HG03432 (cell line): ENCODE measurements at regions not wholly inside any gene's neighbourhood (a gene's known extent, or its start where the extent isn't known, plus 50 kb on each side); places are given as distances from the start of the nearest gene placed in this dataset.
"Not testable (repeated sequence)": the region's sequence is repeated elsewhere in the genome, so short reads cannot be mapped to it uniquely, and the experiment has no call there.

Experiments
- ATAC-seq: cut with Tn5 transposase; IDR thresholded peaks from one replicate; pipeline ENCODE4 v1.9.1; 2021; ENCODE audit warnings: mild to moderate bottlenecking, moderate library complexity; ENCODE audit not compliant: unreplicated experiment

DNA sequence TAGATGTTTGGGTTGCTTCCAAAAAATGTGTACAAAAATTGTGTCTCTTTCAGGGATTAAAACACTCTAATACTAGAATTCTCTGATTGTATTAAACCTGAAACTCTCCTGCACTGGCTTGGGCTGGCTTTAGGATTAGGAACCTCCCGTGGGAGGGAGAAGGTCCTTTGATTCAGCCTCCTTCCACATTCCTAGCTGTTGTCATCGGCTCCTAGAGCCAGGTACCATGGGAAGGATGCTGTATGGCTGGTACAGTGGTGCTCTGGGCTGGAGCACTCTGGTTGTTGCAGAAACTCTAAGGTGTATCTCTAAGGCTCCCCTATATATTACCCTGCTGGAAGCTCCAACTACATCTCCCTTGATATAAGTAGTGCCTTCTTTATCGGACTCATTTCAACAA is 245.2 kb upstream of the FOXK1 start:
- no peak for ATAC-seq

DNA sequence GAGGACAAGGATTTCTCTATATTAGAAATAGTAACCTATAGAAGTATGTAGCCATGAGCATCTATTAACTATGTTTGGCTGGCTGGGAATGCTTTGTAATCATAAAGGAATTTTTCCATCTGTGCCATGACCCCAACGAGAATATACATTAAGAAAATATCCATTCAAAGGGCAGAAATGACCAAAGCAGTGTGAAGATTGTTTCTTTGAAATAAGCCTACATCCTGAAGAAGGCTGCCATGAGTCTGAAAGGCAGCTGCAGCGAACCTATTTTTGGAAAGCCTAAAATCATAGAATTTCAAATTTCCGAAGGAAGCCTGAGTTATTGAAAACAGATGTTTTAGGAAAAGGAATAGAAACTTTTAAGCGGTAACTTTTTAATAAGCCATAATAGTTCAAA is 244.2 kb upstream of the FOXK1 start:
- ATAC-seq = no peak

DNA sequence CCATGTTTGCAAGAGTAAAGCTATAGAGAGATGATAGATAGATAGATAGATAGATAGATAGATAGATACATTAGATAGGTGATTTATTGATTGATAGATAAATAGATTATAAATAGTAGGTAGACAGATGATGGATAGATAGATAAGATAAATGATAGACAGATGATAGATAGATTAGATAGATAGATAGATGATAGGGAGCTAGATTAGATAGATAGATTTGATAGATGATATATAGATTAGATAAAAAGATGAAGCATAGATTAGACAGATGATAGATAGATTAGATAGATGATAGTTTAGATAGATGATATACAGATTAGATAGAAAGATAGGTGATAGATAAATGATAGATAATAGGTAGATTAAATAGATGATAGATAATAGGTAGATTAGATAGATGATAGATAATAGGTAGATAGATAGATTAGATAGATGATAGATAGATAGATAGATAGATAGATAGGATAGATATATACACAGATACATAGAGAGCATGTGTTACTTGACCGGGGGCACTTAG is 243.3 kb upstream of the FOXK1 start:
- no peak for ATAC-seq

DNA sequence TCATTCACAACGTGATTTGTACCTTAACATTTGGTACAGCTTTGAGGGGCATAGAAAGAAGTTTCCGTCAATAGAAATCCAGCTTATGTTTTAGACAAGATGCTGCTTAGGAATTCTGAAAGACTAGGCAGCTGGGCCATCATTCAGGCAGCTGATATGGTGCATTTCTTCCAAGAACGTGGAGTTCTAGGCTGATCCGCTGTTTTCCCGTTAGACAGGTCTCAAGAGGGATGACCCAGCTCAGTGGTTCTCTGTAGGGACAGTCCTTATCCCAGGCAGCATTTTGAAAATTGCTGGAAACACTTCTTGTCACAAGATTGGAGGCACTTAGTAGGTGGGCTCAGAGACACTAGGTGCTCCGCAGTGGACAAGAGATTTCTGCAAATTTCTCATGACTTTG is 242.7 kb upstream of the FOXK1 start:
- no peak for ATAC-seq

DNA sequence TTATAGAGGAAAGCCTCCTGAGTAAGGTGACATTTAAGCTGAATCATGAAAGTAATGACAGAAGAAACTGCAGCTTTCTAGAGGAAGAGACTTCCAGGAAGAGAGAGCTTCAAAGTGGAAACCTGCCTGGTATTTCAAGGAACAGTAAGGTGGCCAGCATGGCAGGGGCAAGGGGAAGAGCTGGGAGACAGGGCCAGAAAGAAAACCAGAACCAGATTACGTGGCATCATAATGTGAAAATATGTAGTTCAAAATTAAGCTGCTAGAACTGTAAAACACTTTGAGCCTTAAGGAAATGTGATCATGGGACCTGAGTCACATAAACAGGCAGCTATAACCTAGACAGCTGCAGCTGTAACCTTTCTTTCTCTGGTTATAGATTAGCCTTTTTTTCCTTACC is 238.0 kb upstream of the FOXK1 start:
- no peak for ATAC-seq

DNA sequence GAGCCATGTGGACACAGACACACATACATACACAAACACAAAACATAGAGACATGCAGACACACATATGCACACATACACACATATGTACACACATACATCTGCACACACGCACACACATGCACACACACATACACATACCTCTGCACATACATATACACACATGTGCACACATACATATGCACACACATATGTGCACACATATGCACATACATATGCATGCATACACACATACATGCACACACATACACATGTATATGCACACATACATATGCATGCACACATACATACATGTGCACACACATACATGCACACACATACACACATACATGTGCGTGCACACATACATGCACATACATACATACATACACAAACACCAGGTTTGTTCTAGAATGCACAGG is 236.3 kb upstream of the FOXK1 start:
- no peak for ATAC-seq

DNA sequence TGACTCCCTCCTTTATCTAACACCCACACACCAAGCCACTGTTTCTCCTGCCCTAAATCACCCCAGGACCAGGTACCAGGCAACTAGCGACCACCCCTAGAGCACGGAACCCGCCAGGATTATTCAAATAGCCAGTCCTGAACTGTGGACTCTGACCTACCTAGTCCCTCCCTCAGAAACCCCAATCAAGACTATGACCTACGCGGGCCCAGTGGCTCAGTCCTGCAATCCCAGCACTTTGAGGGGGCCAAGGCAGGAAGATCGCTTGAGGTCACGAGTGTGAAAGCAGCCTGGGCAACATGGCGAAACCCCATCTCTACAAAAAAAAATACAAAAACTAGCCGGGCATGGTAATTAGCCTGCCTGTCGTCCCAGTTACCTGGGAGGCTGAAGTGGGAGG is 232.8 kb upstream of the FOXK1 start:
- no peak for ATAC-seq

DNA sequence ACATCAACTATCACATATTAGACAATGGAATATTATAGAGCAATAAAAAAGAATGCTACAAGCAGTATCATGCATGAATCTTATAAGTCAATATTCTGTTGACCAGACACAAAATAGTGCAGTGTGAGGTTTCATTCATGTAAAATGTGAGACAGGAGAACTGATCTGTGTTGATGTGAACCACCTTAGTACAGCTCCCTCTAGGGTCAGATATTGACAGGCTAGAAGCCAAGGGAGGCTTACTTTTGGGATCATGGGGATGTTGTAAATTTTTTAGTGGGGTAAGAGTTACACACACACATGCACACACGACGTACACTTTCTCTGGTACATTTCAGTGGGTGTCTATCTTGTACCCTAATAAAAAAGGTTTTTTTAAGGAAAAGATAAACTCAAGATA is 231.6 kb upstream of the FOXK1 start:
- no peak for ATAC-seq

DNA sequence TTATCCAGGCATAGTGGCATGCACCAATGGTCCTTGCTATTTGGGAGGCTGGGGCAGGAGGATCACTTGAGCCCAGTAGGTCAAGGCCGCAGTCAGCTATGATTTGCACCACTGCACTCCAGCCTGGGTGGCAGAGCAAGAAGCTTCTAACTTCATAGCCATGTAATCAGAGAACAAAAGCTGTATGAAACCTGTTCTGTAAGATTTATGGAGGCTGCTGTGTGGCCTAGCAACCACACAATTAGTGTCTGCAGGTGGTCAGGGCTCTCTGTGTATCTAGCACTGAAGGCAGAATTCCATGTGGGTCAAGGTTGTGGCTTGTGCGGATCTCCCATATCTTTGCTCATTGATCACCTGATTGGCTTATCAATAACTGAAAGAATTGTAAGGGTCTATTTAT is 221.5 kb upstream of the FOXK1 start:
- ATAC-seq = no peak

DNA sequence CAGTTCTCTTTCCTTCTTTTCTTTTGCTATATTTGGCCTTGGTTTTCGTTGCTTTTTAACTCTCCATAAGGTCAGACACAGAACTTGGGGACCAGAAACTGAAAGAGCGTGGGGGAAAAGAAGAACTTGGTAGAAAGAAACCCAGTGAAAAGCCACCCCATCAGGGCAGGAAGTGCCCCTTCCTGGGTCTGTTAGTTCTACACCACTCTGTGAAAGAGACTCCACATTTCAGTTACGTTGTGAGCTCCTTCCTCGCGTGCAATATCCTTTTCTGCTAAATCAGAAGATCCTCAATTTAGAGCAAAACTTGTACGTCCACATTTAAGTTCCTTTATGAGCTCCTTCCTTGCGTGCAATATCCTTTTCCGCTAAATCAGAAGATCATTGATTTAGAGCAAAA is 220.6 kb upstream of the FOXK1 start:
- ATAC-seq = no peak

DNA sequence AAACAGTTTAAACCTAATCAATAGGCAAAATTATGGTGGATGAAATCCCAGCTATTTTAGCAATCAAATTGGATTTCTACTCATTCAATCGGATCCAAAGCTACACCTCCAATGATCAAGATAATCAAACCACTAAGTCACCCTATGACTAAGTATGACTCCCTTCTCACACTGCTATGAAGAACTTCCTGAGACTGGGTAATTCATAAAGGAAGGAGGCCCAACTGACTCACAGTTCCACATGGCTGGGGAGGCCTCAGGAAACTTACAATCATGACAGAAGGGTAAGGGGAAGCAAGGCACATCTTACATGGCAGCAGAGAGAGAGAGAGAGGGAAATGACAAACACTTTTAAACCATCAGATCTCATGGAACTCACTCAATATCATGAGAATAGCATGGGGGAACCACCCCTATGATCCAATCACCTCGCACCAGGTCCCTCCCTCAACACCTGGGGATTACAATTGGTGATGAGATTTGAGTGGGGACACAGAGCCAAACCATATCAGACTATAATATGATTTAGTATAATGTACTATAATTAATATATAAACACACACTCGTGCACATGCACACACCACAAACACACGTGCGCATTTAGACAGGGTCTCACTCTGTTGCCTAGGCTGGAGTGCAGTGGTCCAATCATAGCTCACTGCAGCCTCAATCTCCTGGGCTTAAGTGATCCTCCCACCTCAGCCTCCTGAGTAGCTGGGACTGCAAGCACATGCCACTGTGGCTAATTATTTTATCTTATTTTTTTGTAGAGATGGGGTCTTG is 213.6 kb upstream of the FOXK1 start:
- ATAC-seq = no peak

DNA sequence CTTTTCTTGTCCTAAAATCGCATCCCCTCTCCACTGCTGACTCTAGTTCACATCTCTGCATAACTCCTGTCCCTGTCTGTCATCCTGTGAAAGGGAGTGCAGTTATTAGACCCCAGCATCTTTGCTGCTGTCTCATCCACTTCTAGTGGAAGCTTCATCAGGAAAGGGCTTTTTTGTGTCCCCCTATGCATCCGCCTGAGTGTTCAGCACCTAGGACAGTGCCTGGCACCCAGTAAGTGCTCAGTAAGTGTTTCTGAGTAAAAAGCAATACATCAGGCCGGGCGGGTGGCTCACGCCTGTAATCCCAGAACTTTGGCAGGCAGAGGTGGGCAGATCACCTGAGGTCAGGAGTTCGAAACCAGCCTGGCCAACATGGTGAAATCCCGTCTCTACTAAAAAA is 211.8 kb upstream of the FOXK1 start:
- no peak for ATAC-seq

DNA sequence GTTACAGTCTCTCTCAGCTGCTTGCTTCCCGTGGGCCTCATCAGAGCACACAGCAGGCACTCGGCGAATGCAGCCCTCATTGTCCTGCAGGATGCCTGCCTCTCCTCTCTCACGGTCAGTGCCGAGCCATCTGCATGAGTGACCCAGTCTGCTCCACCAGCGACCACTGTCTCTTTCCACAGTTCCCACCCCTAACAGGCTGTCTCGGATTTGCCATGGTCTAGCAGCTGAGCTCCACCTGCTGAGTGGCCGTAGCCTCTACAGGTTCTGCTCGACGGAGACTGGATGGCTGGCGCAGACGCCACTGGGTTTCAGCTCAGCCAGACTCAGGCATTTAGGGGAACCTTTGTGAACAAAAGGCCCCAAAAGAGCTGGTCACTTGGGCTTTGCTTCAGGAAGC is 209.4 kb upstream of the FOXK1 start:
- no peak for ATAC-seq

DNA sequence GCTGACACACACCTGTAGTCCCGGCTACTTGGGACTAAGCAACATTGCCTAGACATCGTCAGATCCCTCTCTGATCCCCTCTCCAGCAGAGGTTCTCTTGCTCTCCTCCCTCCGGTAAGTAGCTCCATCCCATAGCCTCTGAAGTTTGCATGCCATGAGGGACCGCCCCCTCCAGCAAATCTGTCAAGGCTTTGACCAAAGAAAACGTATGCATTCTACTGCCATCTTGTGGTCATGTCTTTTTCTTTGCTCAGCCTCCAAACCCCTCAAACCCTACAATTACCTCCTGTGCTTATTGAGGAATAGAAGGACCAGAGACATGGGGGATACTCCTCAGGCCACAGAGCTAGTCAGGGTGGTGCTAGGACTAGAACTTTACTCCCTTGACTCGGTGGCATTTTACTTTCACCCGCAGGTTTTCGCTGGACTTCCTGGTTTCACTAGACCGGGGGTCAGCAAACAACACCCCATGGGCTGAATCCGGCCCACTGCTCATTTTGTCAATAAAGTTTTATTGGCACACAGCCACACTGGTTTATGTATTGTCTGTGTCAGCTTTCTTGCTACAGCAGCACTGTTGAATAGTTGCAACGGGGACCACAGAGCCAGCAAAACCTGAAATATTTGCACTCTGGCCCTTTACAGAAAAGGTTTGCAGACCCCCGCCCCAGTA is 202.6 kb upstream of the FOXK1 start:
- ATAC-seq = no peak

DNA sequence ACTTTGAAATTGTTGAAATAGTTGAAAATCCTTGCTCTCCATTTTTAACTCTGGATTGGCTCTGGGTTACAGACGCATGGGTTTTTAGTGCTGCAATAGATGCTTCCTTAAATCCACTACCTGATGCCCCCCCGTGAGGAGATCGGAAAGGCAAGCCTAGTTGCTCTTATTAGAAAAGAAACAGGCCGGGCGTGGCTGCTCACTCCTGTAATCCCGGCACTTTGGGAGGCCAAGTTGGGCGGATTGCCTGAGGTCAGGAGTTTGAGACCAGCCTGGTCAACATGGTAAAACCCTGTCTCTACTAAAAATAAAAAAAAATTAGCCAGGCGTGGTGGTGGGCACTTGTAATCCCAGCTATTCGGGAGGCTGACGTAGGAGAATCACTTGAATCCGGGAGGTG is 202.0 kb upstream of the FOXK1 start:
- ATAC-seq = not testable (repeated sequence)

DNA sequence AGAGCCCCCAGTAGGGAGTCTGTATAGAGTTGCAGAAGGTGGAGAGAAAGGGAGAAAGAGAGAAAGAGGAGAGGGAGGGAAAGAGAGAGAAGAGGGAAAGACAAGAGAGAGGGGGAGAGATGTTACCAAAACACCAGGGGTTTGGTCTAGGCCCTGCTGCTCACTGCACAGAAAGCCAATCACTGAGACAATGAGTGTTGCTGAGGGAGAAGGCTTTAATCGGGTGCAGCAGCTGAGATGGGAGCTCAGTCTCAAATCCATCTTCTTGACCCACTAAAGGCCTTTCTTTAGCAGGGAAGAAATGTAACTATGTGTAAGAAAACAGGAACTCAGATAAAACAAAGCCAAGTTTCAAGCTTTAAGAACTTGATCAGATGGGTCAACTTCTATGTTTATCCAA is 198.2 kb upstream of the FOXK1 start:
- ATAC-seq = no peak

DNA sequence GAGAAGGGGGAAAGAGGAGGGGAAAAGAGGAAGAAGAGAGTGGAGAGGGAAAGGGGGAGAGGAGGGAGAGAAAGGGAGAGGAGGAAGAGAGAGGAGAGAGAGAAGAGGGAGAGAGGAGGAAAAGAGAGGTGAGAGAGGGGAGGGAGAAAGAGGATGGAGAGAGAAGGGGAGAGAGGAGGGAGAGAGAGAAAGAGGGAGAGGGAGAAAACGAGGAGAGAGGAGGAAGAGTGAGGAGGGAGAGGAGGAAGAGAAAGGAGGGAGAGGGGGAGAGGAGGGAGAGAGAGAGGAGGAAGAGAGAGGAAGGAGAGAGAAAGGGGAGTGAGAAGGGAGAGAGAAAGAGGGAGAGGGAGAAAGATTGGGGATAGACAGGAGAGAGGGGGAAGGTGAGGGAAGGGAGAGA is 197.6 kb upstream of the FOXK1 start:
- no peak for ATAC-seq

DNA sequence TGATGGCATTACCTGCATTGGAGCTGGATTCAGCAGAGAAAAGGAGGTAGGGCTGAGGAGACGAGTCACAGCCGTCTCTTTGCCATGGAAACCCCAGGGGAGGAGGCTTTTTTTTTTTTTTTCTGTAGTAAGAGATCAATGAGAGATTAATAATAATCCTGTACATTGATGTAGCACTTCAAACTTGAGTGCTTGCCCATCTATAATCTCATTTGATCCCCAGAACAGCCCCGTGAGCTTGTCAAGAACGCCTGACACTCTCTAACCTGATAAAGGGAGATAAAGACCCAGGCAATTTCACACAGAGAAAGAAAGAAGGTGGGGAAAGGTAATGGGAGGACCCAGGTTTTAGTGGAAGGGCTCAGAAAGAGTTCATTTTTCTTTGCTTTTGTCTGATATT is 195.2 kb upstream of the FOXK1 start:
- ATAC-seq = no peak

DNA sequence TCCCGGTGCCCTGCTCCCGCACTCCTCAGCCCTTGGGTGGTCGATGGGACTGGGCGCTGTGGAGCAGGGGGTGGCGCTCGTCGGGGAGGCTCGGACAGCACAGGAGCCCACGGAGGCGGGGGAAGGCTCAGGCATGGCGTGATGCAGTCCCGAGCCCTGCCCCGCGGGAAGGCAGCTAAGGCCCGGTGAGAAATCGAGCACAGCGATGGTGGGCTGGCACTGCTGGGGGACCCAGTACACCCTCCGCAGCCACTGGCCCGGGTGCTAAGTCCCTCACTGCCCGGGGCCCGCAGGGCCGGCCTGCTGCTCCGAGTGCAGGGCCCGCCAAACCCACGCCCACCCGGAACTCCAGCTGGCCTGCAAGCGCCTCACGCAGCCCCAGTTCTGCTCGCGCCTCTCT is 185.2 kb upstream of the FOXK1 start:
- not testable (repeated sequence) for ATAC-seq

DNA sequence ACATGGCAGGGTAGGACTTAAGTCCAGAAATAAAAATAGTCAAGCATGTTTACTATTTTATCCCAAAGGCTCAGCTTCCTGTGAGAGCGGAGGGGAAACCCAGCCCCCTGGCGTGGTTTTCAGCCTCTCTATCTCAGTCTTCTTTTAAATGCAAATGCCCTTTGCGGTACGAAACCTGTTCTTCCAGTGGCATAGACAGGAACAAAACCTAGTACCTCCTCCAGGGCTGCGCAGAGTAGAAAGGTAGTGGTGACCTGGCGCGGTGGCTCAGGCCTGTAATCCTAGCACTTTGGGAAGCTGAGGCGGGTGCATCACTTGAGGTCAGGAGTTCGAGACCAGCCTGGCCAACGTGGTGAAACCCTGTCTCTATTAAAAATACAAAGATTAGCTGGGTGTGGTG is 181.3 kb upstream of the FOXK1 start:
- ATAC-seq = no peak

DNA sequence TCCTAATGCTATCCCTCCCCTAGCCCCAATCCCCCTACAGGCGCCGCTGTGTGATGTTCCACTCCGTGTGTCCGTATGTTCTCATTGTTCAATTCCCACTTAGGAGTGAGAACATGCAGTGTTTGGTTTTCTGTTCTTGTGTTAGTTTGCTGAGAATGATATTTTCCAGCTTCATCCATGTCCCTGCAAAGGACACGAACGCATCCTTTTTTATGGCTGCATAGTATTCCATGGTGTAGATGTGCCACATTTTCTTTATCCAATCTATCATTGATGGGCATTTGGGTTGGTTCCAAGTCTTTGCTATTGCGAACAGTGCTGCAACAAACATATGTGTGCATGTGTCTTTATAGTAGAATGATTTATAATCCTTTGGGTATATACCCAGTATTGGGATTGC is 174.2 kb upstream of the FOXK1 start:
- ATAC-seq = not testable (repeated sequence)

DNA sequence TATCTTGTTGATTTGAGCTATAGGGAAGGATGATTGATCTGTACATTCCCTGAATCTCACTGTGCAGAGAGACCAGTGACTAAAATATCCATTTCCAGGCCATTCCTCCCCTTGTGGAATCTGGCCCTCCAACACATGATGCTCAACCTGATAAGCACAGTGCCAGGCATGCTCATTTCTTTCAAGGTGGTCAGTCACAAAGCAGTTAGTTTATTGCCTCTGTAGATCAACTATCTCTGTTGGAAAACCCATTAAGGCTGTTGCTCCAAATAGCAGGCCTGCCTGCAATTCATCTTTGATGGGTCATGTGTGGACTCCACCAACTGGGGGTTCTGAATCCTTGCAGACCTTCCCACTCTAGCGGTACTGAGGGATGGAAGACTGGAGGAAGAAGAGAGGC is 168.6 kb upstream of the FOXK1 start:
- ATAC-seq = no peak
